ENCODE measurements at regions not wholly inside any gene's neighbourhood (a gene's known extent, or its start where the extent isn't known, plus 50 kb on each side); places are given as distances from the start of the nearest gene placed in this dataset.
"Not testable (repeated sequence)": the region's sequence is repeated elsewhere in the genome, so short reads cannot be mapped to it uniquely, and the experiment has no call there.

GRCh38 chr7:114364151-114364550 is 50.5 kb upstream of the FOXP2 start:
- peak; percentile 22 for DNase-seq

DNA sequence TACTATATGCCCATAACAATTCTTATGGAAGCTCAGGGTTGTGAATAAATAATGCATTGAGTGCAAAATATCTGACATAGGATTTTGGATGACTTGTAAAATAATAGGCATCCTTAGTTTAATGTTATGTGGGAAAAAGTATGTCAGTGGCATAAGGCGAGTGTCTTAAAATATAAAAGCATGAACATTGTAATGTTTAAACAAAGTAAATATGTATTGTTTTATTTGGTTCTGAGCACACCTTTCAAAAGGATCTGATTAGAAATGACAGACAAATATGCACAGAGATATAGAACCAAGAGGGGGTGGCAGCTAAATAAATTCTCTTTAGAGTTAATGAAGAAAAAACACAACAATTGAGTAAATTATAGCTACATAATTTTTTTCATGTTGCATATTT is 51.3 kb upstream of the FOXP2 start:
- DNase-seq = no peak

- no peak for DNase-seq
Measured at GRCh38 chr7:114358911-114359310, 55.7 kb upstream of the FOXP2 start.

GRCh38 chr7:114356133-114356532 is 58.5 kb upstream of the FOXP2 start:
- DNase-seq = no peak

- peak; percentile 37 for DNase-seq
Measured at GRCh38 chr7:114354306-114354705, 60.3 kb upstream of the FOXP2 start.

- DNase-seq = no peak
Measured at GRCh38 chr7:114345494-114345893, 69.1 kb upstream of the FOXP2 start.

DNA sequence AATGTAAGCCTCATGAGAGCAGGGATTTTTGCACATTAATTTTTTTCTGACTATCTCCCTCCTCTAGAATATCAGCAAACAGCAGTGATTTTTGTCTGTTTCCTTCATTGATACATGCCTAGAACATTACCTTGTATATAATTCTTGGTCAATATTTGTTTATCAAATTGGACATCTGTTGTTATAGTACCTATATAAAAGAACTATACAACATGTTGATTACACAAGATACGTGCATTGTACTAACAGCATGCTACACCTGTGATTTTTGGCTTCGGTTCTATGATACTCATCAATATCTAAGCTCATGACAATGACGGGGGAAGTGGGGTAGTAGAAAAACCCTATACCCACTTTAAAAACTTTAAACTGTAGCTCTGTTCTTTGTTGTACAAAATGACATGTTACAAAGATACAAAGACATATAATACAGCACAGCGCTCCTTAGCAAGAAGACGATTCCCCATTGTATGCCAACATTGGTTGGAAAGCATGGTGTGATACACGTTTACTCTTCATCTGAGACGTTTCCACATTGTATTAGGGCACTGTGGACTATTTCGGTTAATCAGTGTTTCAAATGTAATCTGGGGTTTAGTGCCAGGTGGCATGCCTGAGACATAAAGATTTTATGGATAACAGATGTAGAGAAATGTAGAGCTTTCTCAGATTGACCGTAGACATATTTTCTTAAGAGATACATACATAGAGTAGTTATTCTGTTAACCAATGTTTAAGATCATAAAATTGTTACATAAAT is 70.5 kb upstream of the FOXP2 start:
- DNase-seq = peak; percentile 44

DNA sequence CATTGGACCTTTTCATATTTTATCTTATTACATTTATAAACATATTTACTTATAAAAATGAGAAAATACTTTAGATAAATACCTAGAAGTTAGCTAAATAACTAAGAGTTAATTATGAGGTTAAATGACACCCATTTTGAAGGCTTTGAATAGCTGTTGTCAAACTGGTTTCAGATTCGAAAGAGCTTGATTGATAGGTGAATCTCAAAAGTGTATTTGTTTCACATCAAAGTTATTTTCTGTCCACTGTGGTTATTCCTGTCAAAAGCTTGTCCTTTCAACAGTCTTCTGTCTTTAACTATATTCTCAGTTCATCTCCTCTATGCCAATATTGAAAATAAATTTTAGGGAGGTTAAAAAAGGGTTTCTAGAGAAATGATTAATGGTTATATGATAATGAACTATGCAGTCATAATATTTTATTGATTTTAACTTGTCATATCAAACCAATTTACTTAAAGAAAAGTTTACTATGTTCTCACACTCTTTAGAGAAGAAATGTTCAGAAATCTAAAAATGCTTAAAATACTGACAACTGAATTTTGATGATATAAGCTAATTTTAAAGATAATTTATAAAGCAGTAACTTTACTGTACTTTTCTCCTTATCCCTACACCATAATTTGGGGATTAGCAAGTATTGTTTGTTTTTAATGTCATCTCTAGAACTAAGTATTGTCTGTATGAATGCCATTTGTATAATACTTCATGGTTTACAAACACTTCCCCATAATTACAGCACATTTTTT is 72.0 kb upstream of the FOXP2 start:
- no peak for DNase-seq

DNA sequence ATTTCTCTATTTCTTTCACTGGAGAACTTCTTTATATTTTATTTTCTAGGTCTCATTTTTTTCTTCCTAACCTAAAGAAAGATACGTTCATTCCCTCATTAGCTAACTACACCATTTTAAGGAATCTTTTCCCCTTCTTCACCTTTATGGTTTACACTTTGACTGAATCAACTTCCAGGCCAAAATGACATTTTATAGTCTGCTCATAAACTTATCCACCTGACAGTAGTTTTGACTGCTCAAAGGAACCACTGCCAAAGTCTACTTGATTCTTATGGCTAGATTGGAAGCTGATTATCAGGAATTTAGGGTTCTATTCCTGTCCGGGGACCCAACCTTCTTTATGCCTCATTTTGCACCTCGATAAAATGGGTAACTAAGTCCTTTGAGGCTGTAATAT is 73.0 kb upstream of the FOXP2 start:
- no peak for DNase-seq

DNA sequence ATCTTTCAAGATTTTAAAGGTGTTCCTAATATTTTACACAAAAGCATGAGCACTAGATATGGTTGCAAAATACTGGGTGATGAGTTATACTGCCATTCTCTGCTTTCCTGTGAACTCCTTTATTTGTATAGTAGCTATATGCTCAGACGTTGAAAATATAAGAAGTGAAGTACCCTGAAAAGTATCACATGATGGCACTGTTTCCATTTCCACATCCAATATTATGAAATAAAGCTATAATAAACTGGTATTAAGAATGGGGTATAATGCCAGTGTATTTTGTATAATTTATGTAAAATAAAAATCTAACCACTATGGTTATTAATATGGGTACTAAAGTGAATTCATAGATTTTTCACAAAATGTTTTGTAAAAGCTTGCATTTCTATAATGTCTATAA is 79.6 kb upstream of the FOXP2 start:
- no peak for DNase-seq

GRCh38 chr7:114329458-114329857 is 85.2 kb upstream of the FOXP2 start:
- DNase-seq = not testable (repeated sequence)

DNA sequence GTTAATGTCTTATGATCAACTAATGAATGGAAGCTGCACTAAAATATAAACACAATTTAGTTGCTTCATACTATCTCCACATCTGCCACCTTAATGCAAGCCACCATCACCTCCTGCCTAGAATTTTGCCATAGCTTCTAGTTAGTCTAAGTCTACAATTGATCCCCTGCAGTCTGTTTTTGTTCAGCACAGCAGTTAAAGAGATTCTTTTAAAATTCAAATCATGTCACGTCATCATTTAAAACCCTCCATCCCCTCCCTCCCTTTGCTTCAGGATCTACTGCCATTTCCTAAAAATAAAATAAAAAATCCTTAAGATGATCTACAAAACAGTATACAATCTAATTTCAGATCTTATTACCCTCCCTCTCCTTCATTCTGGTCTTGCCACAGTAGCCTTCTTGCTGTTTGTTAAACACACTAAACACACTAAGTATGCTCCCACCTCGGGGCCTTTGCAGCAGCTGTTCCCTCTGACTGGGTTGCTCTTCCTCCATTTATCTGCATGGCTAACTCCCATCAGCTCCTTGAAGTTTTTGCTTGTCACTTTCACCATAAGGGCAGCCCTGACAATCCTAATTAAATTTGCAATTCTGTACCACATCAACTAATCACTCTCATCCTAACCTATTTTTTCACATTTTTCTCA is 97.0 kb upstream of the FOXP2 start:
- peak; percentile 60 for DNase-seq

DNA sequence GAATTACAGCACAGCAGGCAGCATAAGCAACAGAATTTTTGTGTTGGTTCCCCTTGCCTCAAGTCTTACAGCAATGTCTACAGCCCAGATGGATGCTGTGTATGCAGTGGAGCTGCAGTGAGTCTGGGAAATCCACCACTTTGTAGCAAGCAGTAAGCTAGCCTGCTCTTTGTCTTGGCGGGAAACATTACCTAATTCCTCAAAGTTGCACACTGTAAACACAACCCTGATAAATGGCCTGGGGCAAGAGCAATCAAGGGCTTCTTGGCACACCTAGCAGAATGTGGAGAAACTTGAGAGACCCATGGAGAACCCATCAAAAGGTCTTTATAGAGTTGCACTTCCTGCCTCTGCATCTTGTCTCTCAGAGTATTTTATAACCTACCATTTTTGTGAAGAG is 102.0 kb upstream of the FOXP2 start:
- DNase-seq = peak; percentile 25

DNA sequence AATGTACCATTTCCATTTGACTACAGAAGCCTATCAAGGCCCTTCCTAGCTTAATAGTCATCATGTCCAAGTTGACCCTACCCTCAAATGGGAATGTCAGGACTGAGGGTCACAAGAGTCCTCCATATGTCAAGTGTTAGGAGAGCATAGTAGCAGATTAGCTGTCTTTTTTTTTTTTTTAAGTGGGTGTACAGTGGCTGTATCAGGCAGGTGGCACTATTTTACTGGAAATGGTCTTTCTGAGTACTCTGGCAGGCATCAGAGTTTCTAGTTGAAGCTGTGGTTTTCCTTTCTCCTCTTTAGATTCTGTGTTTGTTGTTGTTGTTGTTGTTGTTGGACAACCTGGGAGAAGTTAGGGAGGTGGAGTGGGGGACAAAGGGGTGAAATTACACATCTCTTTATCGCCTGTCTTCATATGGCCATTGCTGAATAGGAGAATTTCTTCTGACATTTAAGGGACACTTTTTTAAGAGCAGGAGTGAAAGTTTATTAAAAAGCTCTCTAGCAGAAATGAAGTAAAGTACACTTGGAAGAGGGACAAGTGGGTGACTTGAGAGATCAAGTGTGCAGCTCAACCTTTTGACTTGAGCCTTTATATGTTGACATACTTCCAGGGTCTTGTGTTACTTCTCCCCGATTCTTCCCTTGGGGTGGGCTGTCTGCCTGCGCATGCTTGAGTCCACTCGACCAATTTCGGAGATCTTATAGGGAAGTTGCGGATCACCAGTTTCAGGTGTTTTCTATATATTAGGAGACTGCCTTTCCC is 104.1 kb upstream of the FOXP2 start:
- DNase-seq = peak; percentile 30

GRCh38 chr7:114309729-114310128 is 104.9 kb upstream of the FOXP2 start:
- DNase-seq = no peak

- no peak for DNase-seq
Measured at GRCh38 chr7:114303301-114303700, 111.3 kb upstream of the FOXP2 start.

GRCh38 chr7:114302858-114303257 is 111.8 kb upstream of the FOXP2 start:
- DNase-seq = no peak

- no peak for DNase-seq
Measured at GRCh38 chr7:114298011-114298410, 116.6 kb upstream of the FOXP2 start.

GRCh38 chr7:114297121-114297520 is 117.5 kb upstream of the FOXP2 start:
- DNase-seq = no peak

DNA sequence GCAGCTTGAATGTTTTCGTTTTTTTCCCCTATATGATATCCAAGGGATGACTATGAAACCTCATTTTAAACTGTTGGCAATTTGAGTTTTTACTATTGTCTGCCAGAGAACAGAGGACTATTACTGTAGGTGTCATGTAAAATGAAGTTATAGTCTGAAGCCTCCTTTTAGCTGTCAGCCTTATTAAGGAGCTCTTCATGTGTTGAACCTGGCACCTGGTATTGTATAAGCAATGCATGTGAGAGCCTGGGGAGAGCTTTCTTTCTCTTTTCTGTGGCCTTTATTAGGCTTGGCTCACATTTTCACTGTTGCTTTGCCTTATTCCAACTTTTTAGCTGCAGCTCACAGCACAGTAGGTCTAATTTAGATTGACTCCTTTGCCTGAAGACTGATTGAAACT is 119.1 kb upstream of the FOXP2 start:
- no peak for DNase-seq

GRCh38 chr7:114294036-114294435 is 120.6 kb upstream of the FOXP2 start:
- DNase-seq = no peak

DNA sequence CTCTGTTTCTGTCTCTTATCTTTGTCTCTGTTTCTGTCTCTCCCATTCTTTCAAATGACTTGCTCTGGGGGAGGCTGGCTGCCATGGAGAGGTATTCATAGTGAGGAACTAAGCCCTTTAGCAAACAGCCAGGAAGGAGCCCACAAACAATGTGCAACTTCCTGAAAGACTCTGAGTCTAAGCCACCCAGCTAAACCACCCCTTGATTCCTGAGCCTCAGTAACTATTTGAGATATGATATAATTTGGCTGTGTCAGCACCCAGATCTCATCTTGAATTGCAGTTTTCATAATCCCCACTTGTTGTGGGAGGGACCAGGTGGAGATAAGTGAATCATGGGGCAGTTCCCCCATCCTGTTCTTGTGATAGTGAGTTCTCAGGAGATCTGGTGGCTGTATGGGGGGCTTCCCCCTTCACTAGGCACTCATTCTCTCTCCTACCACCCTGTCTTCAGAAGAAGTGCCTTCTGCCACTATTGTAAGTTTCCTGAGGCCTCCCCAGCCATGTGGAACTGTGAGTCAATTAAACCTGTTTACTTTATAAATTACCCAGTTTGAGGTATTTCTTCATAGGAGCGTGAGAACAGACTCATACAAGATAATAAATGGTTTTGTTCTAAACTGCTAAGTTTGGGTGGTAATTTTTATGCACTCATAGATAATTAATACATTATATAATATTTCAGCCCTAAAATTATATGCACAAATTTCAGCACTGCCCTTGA is 121.2 kb upstream of the FOXP2 start:
- DNase-seq = no peak

DNA sequence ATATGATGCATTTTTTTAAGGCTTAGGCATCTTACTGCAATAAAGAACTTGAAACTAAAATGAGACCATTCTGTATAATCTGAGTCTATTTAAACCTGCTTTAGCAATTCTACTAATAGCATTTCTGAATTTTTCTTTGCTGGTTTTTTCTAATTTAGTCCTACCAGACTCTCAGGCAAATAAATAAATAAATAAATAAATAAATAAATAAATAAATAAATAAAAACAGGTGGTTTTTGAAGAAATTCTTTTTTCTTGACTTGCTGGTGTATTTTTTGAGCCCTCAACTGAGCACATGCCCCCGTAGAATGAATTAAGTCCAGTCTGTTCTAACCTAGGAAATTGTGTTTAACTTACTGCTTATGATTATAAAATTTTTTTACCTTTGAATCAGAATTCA is 134.7 kb upstream of the FOXP2 start:
- no peak for DNase-seq

All from NCI-H146 (cell line).